Endothelial cell of umbilical vein (primary cell): ENCODE measurements at regions not wholly inside any gene's neighbourhood (a gene's known extent, or its start where the extent isn't known, plus 50 kb on each side); places are given as distances from the start of the nearest gene placed in this dataset.

Experiments
- BruUV-seq: library from RNA; stranded (reverse); fragments of 400-500 nt; replicated peaks from 2 replicates; lab custom pipeline; 2021; lab: Mats Ljungman, UMichigan
- CTCF ChIA-PET: fragments of 300-600, 350-600 bp; sonication (Branson Sonifier 250); formaldehyde crosslinking; loops from one replicate; lab custom pipeline; 2021; ENCODE audit warnings: antibody characterized with exemption, inconsistent platforms; lab: Charles Lee
- POLR2A ChIA-PET: fragments of 300-600, 350-600 bp; sonication (Branson Sonifier 250); formaldehyde crosslinking; loops from one replicate; lab custom pipeline; 2021; ENCODE audit warnings: antibody characterized with exemption, inconsistent platforms; lab: Charles Lee
- DNase-seq: peaks from one replicate; pipeline ENCODE4 v3.0.0-alpha.2; 2011; ENCODE audit warnings: low read depth, low spot score
- FAIRE-seq: peaks from 2 replicates; lab custom pipeline; 2011; peaks lifted over from hg19 to GRCh38; lab: Jason Lieb, UNC
- H2AFZ ChIP-seq: 2 replicates; pipeline ENCODE4 v1.6.0; 2012; ENCODE audit warnings: low read depth, low read length, control low read depth, inconsistent platforms
- H3K27ac ChIP-seq: 2 replicates; pipeline ENCODE4 v1.5.1; 2011; ENCODE audit warnings: low read depth, mild to moderate bottlenecking, control low read depth, low read length, moderate library complexity; ENCODE audit not compliant: insufficient read depth
- H3K27me3 ChIP-seq, 2 experiments: 2 replicates each; pipeline versions ENCODE4 v1.6.0 to v1.6.1; 2011; ENCODE audit warnings: low read length in 2 of 2, mixed read lengths in 1 of 2; ENCODE audit not compliant: control insufficient read depth in 2 of 2, insufficient read depth in 2 of 2
- H3K36me3 ChIP-seq, 2 experiments: 2 replicates in 1 of 2; 3 replicates in 1 of 2; pipeline ENCODE4 v1.5.1; 2011; ENCODE audit warnings: low read length in 2 of 2, mild to moderate bottlenecking in 1 of 2, moderate library complexity in 1 of 2; ENCODE audit not compliant: control insufficient read depth in 2 of 2, insufficient read depth in 2 of 2; ENCODE audit errors: extremely low read depth in 1 of 2
- H3K4me1 ChIP-seq: 3 replicates; pipeline ENCODE4 v1.5.1; 2011; ENCODE audit warnings: mild to moderate bottlenecking, low read length; ENCODE audit not compliant: control insufficient read depth, insufficient read depth; ENCODE audit errors: extremely low read depth
- H3K4me2 ChIP-seq: 2 replicates; pipeline ENCODE4 v1.6.1; 2011; ENCODE audit warnings: low read length, control low read depth, mixed read lengths; ENCODE audit not compliant: insufficient read depth
- H3K4me3 ChIP-seq, 3 experiments: fragments of 200-600 bp in 1 of 3; sonication (generic), shearing (Covaris generic) in 1 of 3; replicated peaks in 1 of 3; 2 replicates each; pipeline ENCODE4 v1.5.1; 2011 to 2016; ENCODE audit warnings: control low read depth in 3 of 3, low read length in 3 of 3, mild to moderate bottlenecking in 2 of 3, inconsistent platforms in 1 of 3, low read depth in 1 of 3, moderate library complexity in 1 of 3; ENCODE audit not compliant: insufficient read depth in 1 of 3
- H3K79me2 ChIP-seq: 2 replicates; pipeline ENCODE4 v1.6.0; 2012; ENCODE audit warnings: low read length, inconsistent platforms; ENCODE audit not compliant: control insufficient read depth, insufficient read depth
- H3K9ac ChIP-seq: replicated peaks from 2 replicates; pipeline ENCODE3; 2011; ENCODE audit warnings: low read length, control low read depth; ENCODE audit not compliant: insufficient read depth; ENCODE audit errors: extremely low read depth
- H3K9me1 ChIP-seq: replicated peaks from 3 replicates; pipeline ENCODE4 v1.6.0; 2011; ENCODE audit warnings: mild to moderate bottlenecking, low read length; ENCODE audit not compliant: control insufficient read depth, insufficient read depth; ENCODE audit errors: extremely low read depth
- H3K9me3 ChIP-seq: replicated peaks from 2 replicates; pipeline ENCODE4 v1.5.1; 2012; ENCODE audit warnings: low read length, inconsistent platforms; ENCODE audit not compliant: control insufficient read depth, insufficient read depth
- H4K20me1 ChIP-seq: replicated peaks from 2 replicates; pipeline ENCODE3; 2011; ENCODE audit warnings: mild to moderate bottlenecking, low read length; ENCODE audit not compliant: control insufficient read depth, insufficient read depth; ENCODE audit errors: extremely low read depth
- EZH2 ChIP-seq: IDR thresholded peaks from 2 replicates; pipeline ENCODE4 v1.6.1; 2012; ENCODE audit warnings: borderline replicate concordance, low read depth, mild to moderate bottlenecking, moderate library complexity, low read length, inconsistent platforms; ENCODE audit not compliant: severe bottlenecking
- FOS ChIP-seq: IDR thresholded peaks from 2 replicates; pipeline ENCODE4 v1.6.1; 2011; ENCODE audit warnings: mild to moderate bottlenecking, low read length, moderate library complexity, borderline replicate concordance; ENCODE audit not compliant: insufficient read depth
- GATA2 ChIP-seq: IDR thresholded peaks from 2 replicates; pipeline ENCODE4 v1.7.0; 2011; ENCODE audit warnings: low read depth, mild to moderate bottlenecking, moderate library complexity, mixed read lengths, low read length; ENCODE audit not compliant: insufficient read length, insufficient read depth
- JUN ChIP-seq: IDR thresholded peaks from 2 replicates; pipeline ENCODE4 v1.6.1; 2011; ENCODE audit warnings: borderline replicate concordance, low read depth; ENCODE audit not compliant: insufficient read length, insufficient read depth
- MYC ChIP-seq: IDR thresholded peaks from one replicate; pipeline ENCODE4 v1.6.1; 2011; ENCODE audit warnings: mild to moderate bottlenecking, low read depth, low read length
- POLR2A ChIP-seq: IDR thresholded peaks from 2 replicates; pipeline ENCODE4 v1.6.1; 2012; ENCODE audit warnings: low read depth, mild to moderate bottlenecking, control low read depth, low read length
- POLR2AphosphoS5 ChIP-seq: IDR thresholded peaks from 2 replicates; pipeline ENCODE4 v1.6.1; 2012; ENCODE audit warnings: low read depth, mild to moderate bottlenecking, control low read depth, low read length, moderate library complexity; ENCODE audit not compliant: insufficient read depth
- dilution Hi-C: fragments of 300-500 bp; cut with MboI; formaldehyde crosslinking; loops from one replicate; pipeline ENCODE4 v1.15.0; 2019; ENCODE audit warnings: low sequenced_read_pairs; ENCODE audit not compliant: extremely low pct_ligation_motif_present
- intact Hi-C: fragments of 100-400 bp; cut with micrococcal nuclease; formaldehyde crosslinking; loops from one replicate; pipeline ENCODE4 v1.10.0; 2022
- TF ChIP-seq, protein P1 (sequence below), 2 donors: IDR thresholded peaks; 1 replicate in 1 of 2; 2 replicates in 1 of 2; pipeline ENCODE4 v1.5.1; 2011; ENCODE audit warnings: low read length in 2 of 2, mild to moderate bottlenecking in 2 of 2, moderate library complexity in 2 of 2, control low read depth in 1 of 2, inconsistent platforms in 1 of 2, low read depth in 1 of 2; ENCODE audit not compliant: insufficient read depth in 1 of 2; ENCODE audit errors: extremely low read depth in 1 of 2
- TF ChIP-seq, protein P2 (sequence below): IDR thresholded peaks from 2 replicates; pipeline ENCODE4 v1.6.1; 2011; ENCODE audit not compliant: insufficient read depth, insufficient read length

- H3K27me3 ChIP-seq, result peaks cover 0 to 7% of the 10 kb centered on the region in 2 experiments
- CTCF ChIA-PET, result interaction anchor here (0.8 to 3.3 kb wide), 2 partner anchors 14 to 97 kb away, joined by 3 to 10 read pairs; no protein-coding TSS in a partner anchor
- H3K9ac ChIP-seq, result no peak overlapping the region
- H3K79me2 ChIP-seq, result no peaks in the 10 kb centered on the region
- H2AFZ ChIP-seq, result no peak overlapping the region
- no TSS peak for BruUV-seq
- no peak overlapping the region for H3K4me2 ChIP-seq
- H3K4me3 ChIP-seq, result no peak overlapping the region
- H3K9me3 ChIP-seq, result no peaks in the 10 kb centered on the region
- DNase-seq (no peak), FAIRE-seq (no peak)
- no peaks in the 10 kb centered on the region for H4K20me1 ChIP-seq
- POLR2A ChIA-PET, result no interaction called here
- dilution Hi-C loops (no loop called here), intact Hi-C loops (no loop called here)
- no peak overlapping the region for H3K27ac ChIP-seq
- TF ChIP-seq, protein P1, sequence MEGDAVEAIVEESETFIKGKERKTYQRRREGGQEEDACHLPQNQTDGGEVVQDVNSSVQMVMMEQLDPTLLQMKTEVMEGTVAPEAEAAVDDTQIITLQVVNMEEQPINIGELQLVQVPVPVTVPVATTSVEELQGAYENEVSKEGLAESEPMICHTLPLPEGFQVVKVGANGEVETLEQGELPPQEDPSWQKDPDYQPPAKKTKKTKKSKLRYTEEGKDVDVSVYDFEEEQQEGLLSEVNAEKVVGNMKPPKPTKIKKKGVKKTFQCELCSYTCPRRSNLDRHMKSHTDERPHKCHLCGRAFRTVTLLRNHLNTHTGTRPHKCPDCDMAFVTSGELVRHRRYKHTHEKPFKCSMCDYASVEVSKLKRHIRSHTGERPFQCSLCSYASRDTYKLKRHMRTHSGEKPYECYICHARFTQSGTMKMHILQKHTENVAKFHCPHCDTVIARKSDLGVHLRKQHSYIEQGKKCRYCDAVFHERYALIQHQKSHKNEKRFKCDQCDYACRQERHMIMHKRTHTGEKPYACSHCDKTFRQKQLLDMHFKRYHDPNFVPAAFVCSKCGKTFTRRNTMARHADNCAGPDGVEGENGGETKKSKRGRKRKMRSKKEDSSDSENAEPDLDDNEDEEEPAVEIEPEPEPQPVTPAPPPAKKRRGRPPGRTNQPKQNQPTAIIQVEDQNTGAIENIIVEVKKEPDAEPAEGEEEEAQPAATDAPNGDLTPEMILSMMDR (IDR thresholded peaks at IDR 0.05; ENCODE audit: extremely low read depth in 1 of 2, insufficient read depth in 1 of 2, low read depth in 1 of 2, low read length in 2 of 2), result no peak
- TF ChIP-seq JUN (no peak), MYC (no peak), POLR2A (no peak), FOS (no peak), EZH2 (no peak), GATA2 (no peak), POLR2AphosphoS5 (no peak)
- TF ChIP-seq, protein P2, sequence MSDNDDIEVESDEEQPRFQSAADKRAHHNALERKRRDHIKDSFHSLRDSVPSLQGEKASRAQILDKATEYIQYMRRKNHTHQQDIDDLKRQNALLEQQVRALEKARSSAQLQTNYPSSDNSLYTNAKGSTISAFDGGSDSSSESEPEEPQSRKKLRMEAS, result no peak
- H3K36me3 ChIP-seq, result no peaks in the 10 kb centered on the region
- H3K4me1 ChIP-seq, result no peaks in the 10 kb centered on the region
- no peaks in the 10 kb centered on the region for H3K9me1 ChIP-seq
Observed at GRCh38 chr3:132245552-132246142, 71.6 kb upstream of the ACP3 start.
